ENCODE measurements at regions not wholly inside any gene's neighbourhood (a gene's known extent, or its start where the extent isn't known, plus 50 kb on each side); places are given as distances from the start of the nearest gene placed in this dataset.
"Not testable (repeated sequence)": the region's sequence is repeated elsewhere in the genome, so short reads cannot be mapped to it uniquely, and the experiment has no call there.

- Histone ChIP-seq H3K9me3 (ENCODE audit: insufficient read depth, low read length) (peaks cover 6% of the 10 kb centered on the region), H3K79me2 (ENCODE audit: low read length) (no peaks in the 10 kb centered on the region), H3K27me3 (ENCODE audit: low read depth, low read length) (no peaks in the 10 kb centered on the region), H3K9ac (ENCODE audit: low read length) (no peak overlapping the region), H2AFZ (ENCODE audit: low read depth, low read length) (no peak overlapping the region), H3K4me1 (ENCODE audit: low read length) (no peaks in the 10 kb centered on the region), H3K36me3 (replicated peaks; ENCODE audit: low read depth, low read length) (no peaks in the 10 kb centered on the region), H3K4me2 (ENCODE audit: low read length) (no peak overlapping the region), H4K20me1 (ENCODE audit: insufficient read depth, low read length) (no peaks in the 10 kb centered on the region), H3K27ac (ENCODE audit: low read length) (no peak overlapping the region), H3K4me3 (ENCODE audit: low read length) (no peak overlapping the region)
- TF ChIP-seq, protein P1, sequence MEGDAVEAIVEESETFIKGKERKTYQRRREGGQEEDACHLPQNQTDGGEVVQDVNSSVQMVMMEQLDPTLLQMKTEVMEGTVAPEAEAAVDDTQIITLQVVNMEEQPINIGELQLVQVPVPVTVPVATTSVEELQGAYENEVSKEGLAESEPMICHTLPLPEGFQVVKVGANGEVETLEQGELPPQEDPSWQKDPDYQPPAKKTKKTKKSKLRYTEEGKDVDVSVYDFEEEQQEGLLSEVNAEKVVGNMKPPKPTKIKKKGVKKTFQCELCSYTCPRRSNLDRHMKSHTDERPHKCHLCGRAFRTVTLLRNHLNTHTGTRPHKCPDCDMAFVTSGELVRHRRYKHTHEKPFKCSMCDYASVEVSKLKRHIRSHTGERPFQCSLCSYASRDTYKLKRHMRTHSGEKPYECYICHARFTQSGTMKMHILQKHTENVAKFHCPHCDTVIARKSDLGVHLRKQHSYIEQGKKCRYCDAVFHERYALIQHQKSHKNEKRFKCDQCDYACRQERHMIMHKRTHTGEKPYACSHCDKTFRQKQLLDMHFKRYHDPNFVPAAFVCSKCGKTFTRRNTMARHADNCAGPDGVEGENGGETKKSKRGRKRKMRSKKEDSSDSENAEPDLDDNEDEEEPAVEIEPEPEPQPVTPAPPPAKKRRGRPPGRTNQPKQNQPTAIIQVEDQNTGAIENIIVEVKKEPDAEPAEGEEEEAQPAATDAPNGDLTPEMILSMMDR (IDR thresholded peaks at IDR 0.05; ENCODE audit: low read depth, low read length), result no peak
- TF ChIP-seq EZH2phosphoT487 (IDR thresholded peaks at IDR 0.05; ENCODE audit: low read depth), result no peak
Measured at GRCh38 chr7:123327661-123328060, 127.9 kb upstream of the SLC13A1 start.

GRCh38 chr7:123324283-123324682, 124.5 kb upstream of the SLC13A1 start:
- Histone ChIP-seq H3K79me2 (ENCODE audit: low read length) (no peaks in the 10 kb centered on the region), H3K4me1 (ENCODE audit: low read length) (no peaks in the 10 kb centered on the region), H2AFZ (ENCODE audit: low read depth, low read length) (no peak overlapping the region), H3K4me3 (ENCODE audit: low read length) (no peak overlapping the region), H3K9ac (ENCODE audit: low read length) (no peak overlapping the region), H3K27ac (ENCODE audit: low read length) (no peak overlapping the region), H3K4me2 (ENCODE audit: low read length) (no peak overlapping the region), H3K9me3 (ENCODE audit: insufficient read depth, low read length) (no peaks in the 10 kb centered on the region; the same call in none of the 2 replicates), H4K20me1 (ENCODE audit: insufficient read depth, low read length) (no peaks in the 10 kb centered on the region), H3K36me3 (replicated peaks; ENCODE audit: low read depth, low read length) (no peaks in the 10 kb centered on the region), H3K27me3 (ENCODE audit: low read depth, low read length) (no peaks in the 10 kb centered on the region)
- TF ChIP-seq, protein P1 (IDR thresholded peaks at IDR 0.05; ENCODE audit: low read depth, low read length), result no peak
- TF ChIP-seq EZH2phosphoT487 (IDR thresholded peaks at IDR 0.05; ENCODE audit: low read depth), result no peak

DNA sequence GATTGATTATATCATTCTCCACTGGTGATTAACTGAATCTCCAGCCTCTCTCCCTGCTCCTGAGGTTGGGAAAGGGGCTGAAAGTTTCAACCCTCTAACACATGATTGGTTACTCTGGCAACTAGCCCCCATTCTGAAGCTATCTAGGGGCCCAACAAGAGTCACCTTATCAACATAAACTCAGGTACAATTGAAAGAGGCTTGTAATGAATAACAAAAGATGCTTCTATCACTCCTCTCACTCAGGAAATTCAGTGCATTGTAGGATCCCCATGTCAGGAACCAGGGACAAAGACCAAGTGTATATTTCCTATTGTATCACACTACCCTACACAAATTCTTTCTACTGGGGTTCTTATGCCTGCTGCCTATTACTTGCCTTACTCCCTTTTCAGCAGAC, 123.9 kb upstream of the SLC13A1 start:
- Histone ChIP-seq H4K20me1 (ENCODE audit: insufficient read depth, low read length) (no peaks in the 10 kb centered on the region), H3K79me2 (ENCODE audit: low read length) (no peaks in the 10 kb centered on the region), H3K36me3 (replicated peaks; ENCODE audit: low read depth, low read length) (no peaks in the 10 kb centered on the region), H3K9ac (ENCODE audit: low read length) (no peak overlapping the region), H3K9me3 (ENCODE audit: insufficient read depth, low read length) (no peaks in the 10 kb centered on the region; the same call in none of the 2 replicates), H2AFZ (ENCODE audit: low read depth, low read length) (no peak overlapping the region), H3K4me2 (ENCODE audit: low read length) (no peak overlapping the region), H3K27ac (ENCODE audit: low read length) (no peak overlapping the region), H3K4me3 (ENCODE audit: low read length) (no peak overlapping the region), H3K4me1 (ENCODE audit: low read length) (no peaks in the 10 kb centered on the region), H3K27me3 (ENCODE audit: low read depth, low read length) (no peaks in the 10 kb centered on the region)
- TF ChIP-seq EZH2phosphoT487 (IDR thresholded peaks at IDR 0.05; ENCODE audit: low read depth), result no peak
- TF ChIP-seq, protein P1 (IDR thresholded peaks at IDR 0.05; ENCODE audit: low read depth, low read length), result no peak

- H3K9me3 ChIP-seq (ENCODE audit: insufficient read depth, low read length); H3K9ac ChIP-seq (ENCODE audit: low read length); H3K79me2 ChIP-seq (ENCODE audit: low read length); H3K4me3 ChIP-seq (ENCODE audit: low read length); H3K4me2 ChIP-seq (ENCODE audit: low read length); H3K27ac ChIP-seq (ENCODE audit: low read length); H4K20me1 ChIP-seq (ENCODE audit: insufficient read depth, low read length); H3K36me3 ChIP-seq (replicated peaks; ENCODE audit: low read depth, low read length); H3K27me3 ChIP-seq (ENCODE audit: low read depth, low read length); H3K4me1 ChIP-seq (ENCODE audit: low read length); H2AFZ ChIP-seq (ENCODE audit: low read depth, low read length): not testable (repeated sequence)
Measured at GRCh38 chr7:123321578-123321977, 121.8 kb upstream of the SLC13A1 start.

DNA sequence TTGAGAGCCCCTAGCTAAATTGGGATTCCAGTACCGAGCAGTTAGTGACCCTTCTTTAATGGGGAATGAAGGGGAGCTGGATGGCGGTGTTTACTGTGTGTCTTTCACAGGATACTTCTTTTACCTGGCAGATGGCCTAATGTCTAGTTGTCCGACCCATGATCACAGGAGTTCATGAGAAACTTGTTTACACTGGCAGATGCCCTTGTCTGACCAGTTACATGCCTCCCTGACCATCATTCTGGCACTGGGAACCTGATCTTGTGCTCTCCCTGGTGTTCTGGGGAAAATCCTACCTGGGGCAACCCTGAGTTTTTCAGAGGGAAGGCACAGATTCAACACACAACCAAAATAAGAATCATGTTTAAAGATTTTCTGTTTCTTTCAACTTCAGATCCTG, 120.1 kb upstream of the SLC13A1 start:
- TF ChIP-seq, protein P1 (IDR thresholded peaks at IDR 0.05; ENCODE audit: low read depth, low read length), result no peak
- TF ChIP-seq EZH2phosphoT487 (IDR thresholded peaks at IDR 0.05; ENCODE audit: low read depth), result no peak
- Histone ChIP-seq H3K79me2 (ENCODE audit: low read length) (no peaks in the 10 kb centered on the region), H3K4me2 (ENCODE audit: low read length) (no peak overlapping the region), H3K27ac (ENCODE audit: low read length) (no peak overlapping the region), H2AFZ (ENCODE audit: low read depth, low read length) (no peak overlapping the region), H3K4me1 (ENCODE audit: low read length) (peaks cover under 1% of the 10 kb centered on the region; the same call in 1 of the 2 replicates), H3K9ac (ENCODE audit: low read length) (no peak overlapping the region), H3K27me3 (ENCODE audit: low read depth, low read length) (no peaks in the 10 kb centered on the region), H3K9me3 (ENCODE audit: insufficient read depth, low read length) (no peaks in the 10 kb centered on the region; the same call in none of the 2 replicates), H3K4me3 (ENCODE audit: low read length) (no peak overlapping the region), H4K20me1 (ENCODE audit: insufficient read depth, low read length) (no peaks in the 10 kb centered on the region), H3K36me3 (replicated peaks; ENCODE audit: low read depth, low read length) (no peaks in the 10 kb centered on the region)

Data from OCI-LY3 (cell line).